Psoas muscle (tissue), 7 donors: ENCODE measurements at regions not wholly inside any gene's neighbourhood (a gene's known extent, or its start where the extent isn't known, plus 50 kb on each side); places are given as distances from the start of the nearest gene placed in this dataset.

Source experiments
- ATAC-seq, 4 donors: fragments of 200-7000 bp; cut with Tn5 transposase; one replicate each; pipeline ENCODE4 v1.9.1; 2020; ENCODE audit warnings: moderate library complexity in 3 of 4, mild to moderate bottlenecking in 2 of 4
- DNase-seq, 2 donors: peaks; one replicate each; pipeline ENCODE4 v3.0.0-alpha.2; 2020
- H3K27ac ChIP-seq: fragments of 200-600 bp; one replicate; pipeline ENCODE4 v1.8.0; 2022
- H3K27me3 ChIP-seq, 3 donors: fragments of 200-600 bp in 1 of 3; one replicate each; pipeline versions ENCODE4 v1.6.1 to v1.8.0; 2013 to 2022; ENCODE audit warnings: low read length in 2 of 3, mild to moderate bottlenecking in 2 of 3, moderate library complexity in 1 of 3; ENCODE audit not compliant: insufficient read depth in 3 of 3
- H3K36me3 ChIP-seq, 2 donors: fragments of 200-600 bp in 1 of 2; one replicate each; pipeline versions ENCODE4 v1.6.1 to v1.8.0; 2013 to 2022; ENCODE audit warnings: low read depth in 1 of 2, mild to moderate bottlenecking in 1 of 2, moderate library complexity in 1 of 2; ENCODE audit not compliant: insufficient read depth in 1 of 2
- H3K4me1 ChIP-seq: fragments of 200-600 bp; one replicate; pipeline ENCODE4 v1.8.0; 2022
- H3K4me3 ChIP-seq: fragments of 200-600 bp; one replicate; pipeline ENCODE4 v1.8.0; 2022; ENCODE audit warnings: mild to moderate bottlenecking
- H3K9me3 ChIP-seq: fragments of 200-600 bp; one replicate; pipeline ENCODE4 v1.8.0; 2022
- WGBS, 3 donors: extraction: QIAGEN DNeasy Blood & Tissue Kit; methylation state at CpG; one replicate each; pipeline versions ENCODE4 v1.1.6 to v1.1.7; 2013; 5-methylcytosine and 5-hydroxymethylcytosine counted together
- intact Hi-C, 2 donors: fragments of 100-400 bp; cut with DNase I; formaldehyde crosslinking; loops; one replicate each; pipeline versions ENCODE4 v1.11.0 to v1.14.2; 2022
- TF ChIP-seq, protein P1 (sequence below): fragments of 200-600 bp; IDR thresholded peaks from one replicate; pipeline ENCODE4 v1.8.0; 2022; ENCODE audit warnings: antibody characterized with exemption
- donor health status: healthy with polysubstance abuse.
- donor health status: DM: no; HTN: no; CAD: no; lungs with moderate emphysema.
- donor health status: Bipolar disorder and iron deficiency.
- donor health status: healthy.
- donor health status: DM: yes; HTN: yes; CAD: no.
- donor health status: DM: no; HTN: no; CAD: no.
- donor health status: DM: yes; HTN: yes; CAD: no.

DNA sequence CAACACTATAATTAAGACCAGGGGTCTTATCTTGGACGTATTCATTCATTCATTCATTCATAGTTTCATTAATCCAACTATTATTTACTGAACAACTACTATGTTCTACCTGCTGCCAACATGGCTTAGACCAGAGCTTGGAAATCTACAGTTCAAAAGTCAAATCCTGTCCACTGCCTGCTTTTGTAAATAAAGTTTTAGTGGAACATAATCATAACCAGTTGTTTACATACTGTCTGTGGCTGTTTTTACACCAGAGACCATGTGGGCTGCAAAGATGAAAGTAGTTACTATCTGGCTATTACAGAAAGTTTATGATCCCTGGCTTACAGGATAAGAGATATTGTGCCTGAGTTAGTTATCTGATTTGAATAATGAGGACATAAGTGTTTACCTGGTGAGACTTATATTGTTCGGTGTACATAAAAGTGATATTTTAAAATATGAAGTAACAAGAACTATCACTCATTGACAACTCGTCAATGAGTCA is 567.7 kb downstream of the TFAP2B start:
- no peak for ATAC-seq
- Histone ChIP-seq H3K4me1 (no peaks in the 10 kb centered on the region), H3K9me3 (no peaks in the 10 kb centered on the region), H3K27ac (no peak overlapping the region), H3K36me3 (no peaks in the 10 kb centered on the region), H3K27me3 (no peaks in the 10 kb centered on the region), H3K4me3 (no peak overlapping the region)
- 75 to 79% (median 76%) methylated on average over 3 of the region's 3 CpGs for WGBS, 3 donors
- DNase-seq: no peak
- intact Hi-C loops: no loop called here
- TF ChIP-seq, protein P1, sequence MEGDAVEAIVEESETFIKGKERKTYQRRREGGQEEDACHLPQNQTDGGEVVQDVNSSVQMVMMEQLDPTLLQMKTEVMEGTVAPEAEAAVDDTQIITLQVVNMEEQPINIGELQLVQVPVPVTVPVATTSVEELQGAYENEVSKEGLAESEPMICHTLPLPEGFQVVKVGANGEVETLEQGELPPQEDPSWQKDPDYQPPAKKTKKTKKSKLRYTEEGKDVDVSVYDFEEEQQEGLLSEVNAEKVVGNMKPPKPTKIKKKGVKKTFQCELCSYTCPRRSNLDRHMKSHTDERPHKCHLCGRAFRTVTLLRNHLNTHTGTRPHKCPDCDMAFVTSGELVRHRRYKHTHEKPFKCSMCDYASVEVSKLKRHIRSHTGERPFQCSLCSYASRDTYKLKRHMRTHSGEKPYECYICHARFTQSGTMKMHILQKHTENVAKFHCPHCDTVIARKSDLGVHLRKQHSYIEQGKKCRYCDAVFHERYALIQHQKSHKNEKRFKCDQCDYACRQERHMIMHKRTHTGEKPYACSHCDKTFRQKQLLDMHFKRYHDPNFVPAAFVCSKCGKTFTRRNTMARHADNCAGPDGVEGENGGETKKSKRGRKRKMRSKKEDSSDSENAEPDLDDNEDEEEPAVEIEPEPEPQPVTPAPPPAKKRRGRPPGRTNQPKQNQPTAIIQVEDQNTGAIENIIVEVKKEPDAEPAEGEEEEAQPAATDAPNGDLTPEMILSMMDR: no peak

DNA sequence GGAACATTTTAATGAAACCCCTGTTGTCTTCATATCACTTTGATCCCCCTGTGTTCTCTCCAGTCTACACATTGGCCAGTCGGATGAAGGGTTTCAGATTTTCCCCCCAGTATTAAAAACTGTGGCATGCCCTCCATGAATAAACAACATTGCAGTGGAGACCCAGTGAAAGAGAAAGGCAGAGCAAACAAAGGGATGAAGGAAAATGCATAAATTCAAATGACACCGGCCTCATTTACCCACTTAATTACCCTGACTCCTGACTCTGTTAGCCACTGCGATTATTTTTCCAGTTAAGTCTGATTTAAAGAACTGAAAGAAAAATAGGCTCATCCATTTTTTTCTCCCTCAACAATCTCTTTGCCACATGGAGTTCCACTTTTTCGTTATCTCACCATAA is 569.2 kb downstream of the TFAP2B start:
- H3K9me3 ChIP-seq: no peaks in the 10 kb centered on the region
- 66 to 69% (median 68%) methylated on average over 4 of the region's 4 CpGs for WGBS, 3 donors
- no peak overlapping the region for H3K27ac ChIP-seq
- H3K36me3 ChIP-seq: no peaks in the 10 kb centered on the region
- ATAC-seq: no peak
- TF ChIP-seq, protein P1: no peak
- no peaks in the 10 kb centered on the region for H3K4me1 ChIP-seq
- DNase-seq: no peak
- intact Hi-C loops: no loop called here
- H3K27me3 ChIP-seq: no peaks in the 10 kb centered on the region
- H3K4me3 ChIP-seq: no peak overlapping the region

DNA sequence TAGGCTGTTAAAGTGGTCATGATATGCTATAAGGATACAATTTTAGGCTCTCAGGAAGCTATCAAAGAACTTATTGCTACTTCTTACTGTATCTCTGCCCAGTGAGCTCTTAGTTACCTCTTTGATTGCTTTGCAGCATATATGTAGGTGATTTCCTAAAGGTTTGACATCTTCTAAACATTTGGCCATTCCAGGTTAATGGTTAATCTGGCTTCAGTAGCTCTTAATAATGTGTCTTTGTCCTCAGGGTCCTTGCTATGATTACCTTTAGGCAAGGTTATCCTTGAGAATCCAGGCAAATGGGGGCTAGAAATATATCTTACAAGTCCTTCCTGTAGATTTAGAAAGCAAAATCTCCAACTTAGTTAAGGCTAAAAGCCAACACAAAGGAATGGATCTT is 575.4 kb downstream of the TFAP2B start:
- Histone ChIP-seq H3K4me1 (no peaks in the 10 kb centered on the region), H3K9me3 (no peaks in the 10 kb centered on the region), H3K36me3 (no peaks in the 10 kb centered on the region), H3K27me3 (no peaks in the 10 kb centered on the region), H3K27ac (no peak overlapping the region), H3K4me3 (no peak overlapping the region)
- ATAC-seq (no peak), DNase-seq (no peak)
- intact Hi-C loops: no loop called here
- TF ChIP-seq, protein P1: no peak

DNA sequence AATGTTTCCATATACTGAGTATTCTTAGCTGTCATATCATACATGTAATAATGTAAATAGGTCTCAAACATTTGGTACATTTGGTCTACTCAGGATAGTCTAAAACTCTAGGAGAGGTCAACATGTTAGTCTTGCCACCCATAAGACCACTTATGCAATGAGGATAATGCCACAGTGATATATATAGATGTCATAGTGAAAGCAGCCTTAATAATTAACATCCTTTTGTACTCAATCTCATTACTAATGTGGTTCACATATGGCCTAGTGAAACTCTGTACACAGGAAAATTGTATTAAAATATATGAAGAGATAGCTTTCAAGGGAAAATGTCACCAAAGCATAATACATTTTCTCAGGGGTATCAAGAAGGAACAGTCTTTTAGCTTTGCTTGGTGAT is 577.9 kb downstream of the TFAP2B start:
- intact Hi-C loops: no loop called here
- Histone ChIP-seq H3K36me3 (no peaks in the 10 kb centered on the region), H3K27me3 (no peaks in the 10 kb centered on the region), H3K27ac (no peak overlapping the region), H3K4me1 (no peaks in the 10 kb centered on the region), H3K9me3 (no peaks in the 10 kb centered on the region), H3K4me3 (no peak overlapping the region)
- no peak for DNase-seq
- no peak for ATAC-seq
- TF ChIP-seq, protein P1: no peak

DNA sequence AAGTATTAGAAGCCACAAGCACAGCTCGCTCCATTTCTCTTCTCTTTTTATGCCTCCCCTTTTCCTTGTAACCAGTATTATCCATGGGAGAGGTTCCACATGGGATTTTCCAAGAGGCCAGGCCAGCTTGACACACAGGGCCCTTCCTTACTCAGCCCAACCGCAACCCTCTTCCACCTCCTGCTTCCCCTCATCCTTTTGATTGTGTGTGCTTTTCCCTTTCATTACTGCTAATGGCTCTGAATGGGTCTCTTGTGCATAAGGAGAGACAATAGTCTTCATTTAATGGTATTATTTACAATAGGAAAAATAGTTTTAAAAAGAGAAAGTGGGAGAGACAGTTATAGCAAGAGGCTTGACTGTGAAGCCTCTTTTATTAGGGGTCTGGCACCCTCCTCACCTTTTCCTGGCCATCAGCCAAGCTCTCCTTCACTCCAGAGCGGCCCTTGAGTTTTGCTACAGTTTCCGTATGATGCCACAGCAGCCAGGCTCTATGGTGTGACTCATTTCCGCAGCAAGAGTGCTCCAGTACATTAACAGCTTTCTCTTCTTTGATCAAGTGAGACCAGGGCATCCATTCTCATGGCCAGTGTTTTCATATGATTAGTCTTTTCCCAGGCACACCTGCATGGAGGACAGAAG is 579.5 kb downstream of the TFAP2B start:
- no peaks in the 10 kb centered on the region for H3K9me3 ChIP-seq
- ATAC-seq (no peak), DNase-seq (no peak)
- no peaks in the 10 kb centered on the region for H3K27me3 ChIP-seq
- intact Hi-C loops: no loop called here
- H3K27ac ChIP-seq: no peak overlapping the region
- WGBS, 3 donors: 65 to 72% (median 69%) methylated on average over 5 of the region's 5 CpGs
- H3K4me1 ChIP-seq: no peaks in the 10 kb centered on the region
- no peak overlapping the region for H3K4me3 ChIP-seq
- TF ChIP-seq, protein P1: no peak
- H3K36me3 ChIP-seq: no peaks in the 10 kb centered on the region
